ENCODE measurements at regions not wholly inside any gene's neighbourhood (a gene's known extent, or its start where the extent isn't known, plus 50 kb on each side); places are given as distances from the start of the nearest gene placed in this dataset.

DNA sequence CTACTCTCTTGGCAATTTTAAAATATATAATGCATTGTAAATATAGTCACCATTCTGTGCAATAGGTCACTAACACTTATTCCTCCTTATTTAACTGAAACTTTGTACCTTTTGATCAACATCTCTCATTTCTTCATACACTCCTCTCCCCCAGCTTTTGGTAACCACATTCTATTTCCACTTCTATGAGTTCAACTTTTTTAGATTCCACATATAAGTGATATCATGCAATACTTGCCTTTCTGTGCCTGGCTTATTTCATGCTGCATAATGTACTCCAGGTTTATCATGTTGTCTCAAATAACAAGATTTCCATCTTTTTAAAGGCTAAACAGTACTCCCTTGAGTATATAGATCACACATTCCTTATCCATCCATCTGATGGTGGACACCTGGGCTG lies 188.8 kb downstream of the NXNL2 start:
- TF ChIP-seq, protein P1, sequence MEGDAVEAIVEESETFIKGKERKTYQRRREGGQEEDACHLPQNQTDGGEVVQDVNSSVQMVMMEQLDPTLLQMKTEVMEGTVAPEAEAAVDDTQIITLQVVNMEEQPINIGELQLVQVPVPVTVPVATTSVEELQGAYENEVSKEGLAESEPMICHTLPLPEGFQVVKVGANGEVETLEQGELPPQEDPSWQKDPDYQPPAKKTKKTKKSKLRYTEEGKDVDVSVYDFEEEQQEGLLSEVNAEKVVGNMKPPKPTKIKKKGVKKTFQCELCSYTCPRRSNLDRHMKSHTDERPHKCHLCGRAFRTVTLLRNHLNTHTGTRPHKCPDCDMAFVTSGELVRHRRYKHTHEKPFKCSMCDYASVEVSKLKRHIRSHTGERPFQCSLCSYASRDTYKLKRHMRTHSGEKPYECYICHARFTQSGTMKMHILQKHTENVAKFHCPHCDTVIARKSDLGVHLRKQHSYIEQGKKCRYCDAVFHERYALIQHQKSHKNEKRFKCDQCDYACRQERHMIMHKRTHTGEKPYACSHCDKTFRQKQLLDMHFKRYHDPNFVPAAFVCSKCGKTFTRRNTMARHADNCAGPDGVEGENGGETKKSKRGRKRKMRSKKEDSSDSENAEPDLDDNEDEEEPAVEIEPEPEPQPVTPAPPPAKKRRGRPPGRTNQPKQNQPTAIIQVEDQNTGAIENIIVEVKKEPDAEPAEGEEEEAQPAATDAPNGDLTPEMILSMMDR (IDR thresholded peaks at IDR 0.05; ENCODE audit: borderline replicate concordance) = no peak
- Histone ChIP-seq H3K36me3 (no peaks in the 10 kb centered on the region), H3K9me3 (replicated peaks) (no peaks in the 10 kb centered on the region), H3K4me1 (peaks cover 13% of the 10 kb centered on the region), H3K27me3 (ENCODE audit: low read depth) (no peaks in the 10 kb centered on the region), H3K4me3 (no peak overlapping the region), H3K27ac (replicated peaks) (no peak overlapping the region)
- no peak for DNase-seq
- intact Hi-C loops (cut with micrococcal nuclease) = no loop called here

DNA sequence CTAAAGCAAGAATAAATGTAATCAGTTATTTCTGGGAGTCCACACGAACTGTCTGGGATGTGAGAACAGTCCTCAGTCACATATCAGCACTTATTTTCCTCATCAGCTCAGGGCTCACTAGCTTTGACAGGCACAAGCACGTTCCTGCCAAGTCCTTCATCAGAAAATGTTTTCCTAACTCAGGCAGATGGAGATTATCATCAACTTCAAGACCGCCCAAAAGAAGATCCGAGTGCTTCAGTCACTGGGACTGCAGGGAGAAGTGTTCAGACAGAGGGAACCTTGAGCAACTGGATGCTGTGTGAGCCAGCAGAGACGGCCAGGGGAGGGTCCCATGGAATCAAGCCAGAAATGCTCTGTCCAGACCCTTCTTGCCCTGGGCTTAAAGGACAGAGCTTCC lies 189.4 kb downstream of the NXNL2 start:
- no peak for DNase-seq
- Histone ChIP-seq H3K27ac (replicated peaks) (no peak overlapping the region), H3K27me3 (ENCODE audit: low read depth) (no peaks in the 10 kb centered on the region), H3K36me3 (no peaks in the 10 kb centered on the region), H3K9me3 (replicated peaks) (no peaks in the 10 kb centered on the region), H3K4me1 (peaks cover 13% of the 10 kb centered on the region), H3K4me3 (no peak overlapping the region)
- intact Hi-C loops (cut with micrococcal nuclease) = no loop called here
- TF ChIP-seq, protein P1 (IDR thresholded peaks at IDR 0.05; ENCODE audit: borderline replicate concordance) = no peak

DNA sequence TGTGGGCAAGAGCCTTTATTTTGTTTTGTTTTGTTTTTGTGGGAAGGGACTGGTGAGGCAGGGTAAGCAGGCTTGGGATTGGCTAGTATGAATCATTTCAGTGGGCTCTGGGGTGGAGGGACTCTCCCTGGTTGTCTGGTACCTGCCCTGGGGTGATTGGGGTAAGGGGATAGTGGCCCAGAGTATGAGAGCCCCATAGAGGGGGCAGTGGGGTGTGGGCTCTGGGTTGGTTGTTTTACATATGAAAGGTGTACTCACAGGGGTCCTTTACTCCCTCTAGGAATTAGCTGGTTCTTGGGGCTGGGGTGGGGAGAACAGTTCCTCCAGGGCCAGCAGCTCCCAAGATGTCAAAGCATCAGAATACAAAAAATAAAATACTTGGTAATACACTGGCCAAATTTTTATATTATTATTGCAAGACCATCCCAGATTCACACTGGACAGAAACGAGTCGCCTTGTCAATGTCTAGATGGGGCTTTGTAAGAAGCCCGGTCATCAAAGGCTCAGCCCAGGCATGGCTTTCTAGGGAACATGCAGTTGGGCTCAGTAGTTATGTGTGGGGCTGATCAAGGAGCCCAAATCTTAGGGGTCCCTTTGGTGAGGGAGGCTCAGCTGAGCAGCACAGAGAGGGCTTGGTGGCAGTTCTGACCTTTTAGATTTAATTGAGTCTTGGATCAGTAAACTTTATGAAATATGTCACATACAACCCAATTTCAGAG lies 190.5 kb downstream of the NXNL2 start:
- Histone ChIP-seq H3K9me3 (replicated peaks) (no peaks in the 10 kb centered on the region), H3K36me3 (no peaks in the 10 kb centered on the region), H3K4me3 (no peak overlapping the region), H3K27ac (replicated peaks) (no peak overlapping the region), H3K27me3 (ENCODE audit: low read depth) (no peaks in the 10 kb centered on the region), H3K4me1 (peaks cover 13% of the 10 kb centered on the region)
- no peak for DNase-seq
- TF ChIP-seq, protein P1 (IDR thresholded peaks at IDR 0.05; ENCODE audit: borderline replicate concordance) = no peak
- intact Hi-C loops (cut with micrococcal nuclease) = no loop called here

DNA sequence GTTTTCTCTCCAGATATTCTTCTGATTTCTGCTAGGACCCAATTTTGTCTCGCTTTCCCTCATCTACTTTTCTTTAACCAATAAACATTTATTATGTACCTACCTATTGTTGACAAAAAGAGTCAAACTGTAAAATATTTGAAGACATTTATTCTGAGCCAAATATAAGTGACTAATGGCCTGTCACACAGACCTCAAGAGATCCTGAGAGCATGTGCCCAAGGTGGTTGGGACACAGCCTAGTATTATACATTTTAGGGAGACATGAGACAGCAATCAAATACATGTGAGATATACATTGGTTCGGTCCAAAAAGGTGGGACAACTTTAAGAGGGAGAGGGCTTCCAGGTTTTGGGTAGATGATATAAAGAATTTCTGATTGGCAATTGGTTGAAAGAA lies 191.8 kb downstream of the NXNL2 start:
- DNase-seq = no peak
- Histone ChIP-seq H3K27me3 (ENCODE audit: low read depth) (no peaks in the 10 kb centered on the region), H3K36me3 (no peaks in the 10 kb centered on the region), H3K4me3 (no peak overlapping the region), H3K27ac (replicated peaks) (no peak overlapping the region), H3K4me1 (peaks cover 13% of the 10 kb centered on the region), H3K9me3 (replicated peaks) (no peaks in the 10 kb centered on the region)
- TF ChIP-seq, protein P1 (IDR thresholded peaks at IDR 0.05; ENCODE audit: borderline replicate concordance) = no peak
- intact Hi-C loops (cut with micrococcal nuclease) = no loop called here

DNA sequence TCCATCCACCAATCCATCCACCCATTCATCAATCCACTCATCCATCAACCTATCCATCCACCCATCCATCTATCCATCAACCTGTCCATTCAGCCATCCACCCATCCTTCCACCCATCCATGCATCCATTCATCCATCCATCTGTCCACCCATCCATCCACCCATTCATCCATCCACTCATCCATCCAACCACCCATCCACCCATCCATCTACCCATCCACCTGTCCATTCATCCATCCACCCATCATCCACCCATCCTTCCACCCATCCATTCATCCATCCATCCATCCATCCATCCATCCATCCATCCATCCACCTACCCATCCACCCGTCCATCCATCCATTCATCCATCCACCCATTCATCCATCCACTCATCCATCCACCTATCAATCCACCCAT lies 195.8 kb downstream of the NXNL2 start:
- intact Hi-C loops (cut with micrococcal nuclease) = no loop called here

More for the DNA sequence above, 195.8 kb downstream of the NXNL2 start:
- H3K9me3 ChIP-seq (replicated peaks) = peaks cover 4% of the 10 kb centered on the region
- no peaks in the 10 kb centered on the region for H3K36me3 ChIP-seq
- H3K4me3 ChIP-seq = no peak overlapping the region
- H3K27ac ChIP-seq (replicated peaks) = no peak overlapping the region
- TF ChIP-seq, protein P1 (IDR thresholded peaks at IDR 0.05; ENCODE audit: borderline replicate concordance) = no peak
- DNase-seq = no peak
- H3K27me3 ChIP-seq (ENCODE audit: low read depth) = no peaks in the 10 kb centered on the region
- no peaks in the 10 kb centered on the region for H3K4me1 ChIP-seq
